IgD-negative memory B cell (primary cell): ENCODE measurements at regions not wholly inside any gene's neighbourhood (a gene's known extent, or its start where the extent isn't known, plus 50 kb on each side); places are given as distances from the start of the nearest gene placed in this dataset.
A peak's percentile ranks its signal among the peaks of the same experiment; 100 is the strongest.

ENCODE experiments used
- H3K27ac Mint-ChIP-seq, 3 donors: one replicate each; pipeline ENCODE4 v1.8.0; 2020 to 2022; ENCODE audit warnings: mild to moderate bottlenecking in 3 of 3, mixed read lengths in 3 of 3, moderate library complexity in 1 of 3
- H3K27me3 Mint-ChIP-seq: one replicate; pipeline ENCODE4 v1.8.0; 2021; ENCODE audit warnings: mixed read lengths
- H3K36me3 Mint-ChIP-seq: one replicate; pipeline ENCODE4 v1.8.0; 2020; ENCODE audit warnings: mild to moderate bottlenecking, mixed read lengths
- H3K4me1 Mint-ChIP-seq, 3 donors: one replicate each; pipeline ENCODE4 v1.8.0; 2020 to 2022; ENCODE audit warnings: mixed read lengths in 3 of 3, mild to moderate bottlenecking in 1 of 3
- H3K4me3 Mint-ChIP-seq, 4 donors: one replicate each; pipeline ENCODE4 v1.8.0; 2020 to 2022; ENCODE audit warnings: mild to moderate bottlenecking in 4 of 4, mixed read lengths in 4 of 4, moderate library complexity in 3 of 4
- H3K9me3 Mint-ChIP-seq, 3 donors: one replicate each; pipeline ENCODE4 v1.8.0; 2020 to 2021; ENCODE audit warnings: mixed read lengths in 3 of 3, mild to moderate bottlenecking in 1 of 3

- peaks cover 2% of the 10 kb centered on the region for H3K36me3 Mint-ChIP-seq
- no peak overlapping the region for H3K4me3 Mint-ChIP-seq
- peaks cover 0 to 1% (median 0%) of the 10 kb centered on the region in 3 donors for H3K4me1 Mint-ChIP-seq
- H3K27me3 Mint-ChIP-seq, result no peaks in the 10 kb centered on the region
- no peak overlapping the region for H3K27ac Mint-ChIP-seq
- H3K9me3 Mint-ChIP-seq, result no peaks in the 10 kb centered on the region
Observed at GRCh38 chr3:186487819-186488218, 56.4 kb downstream of the CRYGS start.

DNA sequence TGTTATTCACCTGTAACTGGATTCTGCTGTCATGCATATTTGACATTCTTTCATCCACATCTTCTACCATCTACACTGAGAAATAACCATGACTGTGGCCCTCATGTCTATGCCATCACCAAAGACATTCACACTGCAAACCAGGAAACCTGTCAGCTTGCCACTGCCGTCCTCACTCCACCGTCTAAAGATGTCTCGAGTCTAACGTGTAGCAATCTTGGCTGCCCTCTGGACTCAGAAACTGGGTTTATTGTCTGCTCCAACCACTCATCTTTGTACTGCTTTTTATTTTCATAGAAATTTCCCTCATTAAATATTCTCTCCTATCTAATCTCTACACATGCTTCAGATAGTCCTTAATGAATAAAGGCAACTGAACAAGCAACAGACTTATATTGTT, 57.1 kb downstream of the CRYGS start:
- H3K4me3 Mint-ChIP-seq, result no peak overlapping the region
- H3K4me1 Mint-ChIP-seq, result peaks cover 0 to 1% (median under 1%) of the 10 kb centered on the region in 3 donors
- no peaks in the 10 kb centered on the region for H3K27me3 Mint-ChIP-seq
- H3K9me3 Mint-ChIP-seq, result peaks cover 0 to 2% (median 0%) of the 10 kb centered on the region in 3 donors
- peaks cover 2% of the 10 kb centered on the region for H3K36me3 Mint-ChIP-seq
- no peak overlapping the region for H3K27ac Mint-ChIP-seq

GRCh38 chr3:186483611-186484340, 60.4 kb downstream of the CRYGS start:
- Mint-ChIP-seq H3K4me3 (no peak overlapping the region), H3K36me3 (no peaks in the 10 kb centered on the region), H3K4me1 (peaks cover 8 to 9% (median 9%) of the 10 kb centered on the region in 3 donors), H3K27ac (no peak overlapping the region), H3K9me3 (peaks cover 0 to 2% (median 0%) of the 10 kb centered on the region in 3 donors), H3K27me3 (no peaks in the 10 kb centered on the region)

DNA sequence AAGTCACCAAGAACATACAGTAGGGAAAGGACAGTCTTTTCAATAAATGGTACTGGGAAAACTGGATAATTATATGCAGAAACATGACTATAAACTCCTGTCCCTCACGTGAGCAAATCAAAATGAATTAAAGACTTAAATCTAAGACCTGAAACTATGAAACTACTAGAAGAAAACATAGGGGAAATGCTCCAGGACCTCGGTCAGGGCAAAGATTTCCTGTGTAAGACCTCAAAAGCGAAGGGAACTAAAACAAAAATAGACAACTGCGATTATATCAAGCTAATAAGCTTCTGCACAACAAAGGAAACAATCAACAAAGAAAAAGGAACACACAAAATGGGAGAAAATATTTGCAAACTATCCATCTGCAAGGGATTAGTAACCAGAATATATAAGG, 62.7 kb downstream of the CRYGS start:
- Mint-ChIP-seq H3K27ac (peak overlapping the region in 1 of 3 donors; percentile 61), H3K36me3 (no peaks in the 10 kb centered on the region), H3K4me3 (no peak overlapping the region), H3K4me1 (peaks cover 8 to 9% (median 9%) of the 10 kb centered on the region in 3 donors), H3K9me3 (peaks cover 0 to 2% (median 1%) of the 10 kb centered on the region in 3 donors), H3K27me3 (peaks cover 2% of the 10 kb centered on the region)

DNA sequence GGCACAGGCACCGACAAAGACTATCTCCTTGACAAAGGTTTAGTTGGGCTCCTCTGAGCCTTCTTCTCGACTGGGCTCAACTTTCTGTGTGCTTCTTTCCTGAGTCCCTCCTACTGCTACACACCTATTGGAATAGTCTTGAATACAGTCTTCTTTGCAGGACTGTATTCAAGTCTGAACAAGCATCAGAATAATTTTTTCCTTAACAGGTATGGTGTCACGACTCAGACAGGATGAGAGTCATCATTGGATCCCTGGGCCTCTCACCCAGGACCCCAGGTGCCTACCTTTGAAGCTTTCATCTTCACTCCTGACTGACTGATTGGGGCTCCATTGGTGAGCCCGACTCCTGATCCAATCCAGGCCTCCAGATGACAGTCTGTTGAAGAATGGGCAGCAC, 66.3 kb downstream of the CRYGS start:
- Mint-ChIP-seq H3K4me1 (peaks cover 8 to 9% (median 9%) of the 10 kb centered on the region in 3 donors), H3K27me3 (peaks cover 2% of the 10 kb centered on the region), H3K4me3 (no peak overlapping the region), H3K27ac (no peak overlapping the region), H3K36me3 (peaks cover 1% of the 10 kb centered on the region), H3K9me3 (peaks cover 0 to 2% (median 1%) of the 10 kb centered on the region in 3 donors)

DNA sequence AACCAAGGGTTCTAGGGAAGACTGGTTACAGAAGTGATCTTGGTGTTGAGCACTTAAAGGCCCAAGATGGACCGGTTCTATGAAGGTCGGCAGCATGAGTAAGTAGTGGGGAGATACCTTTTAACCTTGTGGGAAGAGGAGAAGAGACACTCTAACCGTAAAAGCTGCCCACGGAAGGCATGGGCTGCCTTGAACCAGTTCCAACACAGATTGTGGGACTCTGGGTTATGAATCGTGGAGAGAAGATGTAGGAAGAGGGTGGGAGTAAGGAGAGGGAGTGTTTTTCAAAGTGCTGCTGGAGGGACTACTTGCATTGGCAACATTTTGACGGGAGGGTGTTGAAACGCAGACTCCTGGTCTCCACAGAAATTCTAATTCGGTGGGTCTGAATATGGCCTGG, 67.1 kb downstream of the CRYGS start:
- Mint-ChIP-seq H3K36me3 (peaks cover 4% of the 10 kb centered on the region), H3K27ac (no peak overlapping the region), H3K4me3 (no peak overlapping the region), H3K27me3 (peaks cover 2% of the 10 kb centered on the region), H3K9me3 (peaks cover 0 to 1% (median 0%) of the 10 kb centered on the region in 3 donors), H3K4me1 (peaks cover 8 to 12% (median 9%) of the 10 kb centered on the region in 3 donors)

DNA sequence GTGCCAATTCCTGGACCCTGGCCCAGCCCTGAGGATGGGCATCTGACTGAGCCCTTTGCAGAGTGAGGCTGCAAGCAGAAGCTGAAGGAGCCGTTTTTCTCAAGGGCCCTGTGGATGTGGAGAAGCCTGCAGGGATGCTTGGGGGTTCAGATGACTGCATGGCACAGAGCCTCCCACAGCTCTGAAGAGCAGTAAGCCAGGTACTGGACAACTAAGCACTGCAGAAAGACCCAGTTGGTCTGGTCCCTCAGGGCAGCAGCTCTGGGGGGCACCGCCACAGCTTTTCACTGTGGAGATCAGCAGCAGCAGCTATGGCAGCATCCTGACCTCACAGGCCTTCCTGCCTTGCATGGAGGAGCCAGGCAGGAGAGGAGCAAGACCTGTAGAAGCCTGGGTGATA, 67.6 kb downstream of the CRYGS start:
- H3K27me3 Mint-ChIP-seq, result peaks cover 2% of the 10 kb centered on the region
- H3K4me1 Mint-ChIP-seq, result peaks cover 4 to 7% (median 4%) of the 10 kb centered on the region in 3 donors
- peaks cover 0 to 1% (median 0%) of the 10 kb centered on the region in 3 donors for H3K9me3 Mint-ChIP-seq
- no peak overlapping the region for H3K4me3 Mint-ChIP-seq
- peaks cover 4% of the 10 kb centered on the region for H3K36me3 Mint-ChIP-seq
- no peak overlapping the region for H3K27ac Mint-ChIP-seq

DNA sequence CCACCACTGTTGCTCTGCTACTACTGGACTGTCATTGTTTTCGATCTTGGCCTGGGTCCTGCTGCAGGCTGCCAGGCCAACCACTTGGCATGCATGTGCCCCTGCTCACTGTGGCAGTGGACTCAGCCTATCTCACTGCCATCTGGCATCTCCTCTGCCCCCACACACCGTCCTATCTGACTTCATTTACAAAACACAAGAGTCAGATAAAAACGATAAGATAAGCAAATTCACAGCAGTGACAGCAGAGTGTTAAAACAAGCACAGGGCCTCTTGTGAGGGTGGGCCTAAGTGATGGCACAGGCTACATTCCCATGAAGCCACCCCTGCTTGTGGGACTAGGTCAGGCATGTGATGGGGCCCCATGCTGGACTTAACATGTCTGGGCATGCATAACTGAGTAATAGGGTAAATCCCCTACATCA, 68.1 kb downstream of the CRYGS start:
- Mint-ChIP-seq H3K36me3 (peaks cover 4% of the 10 kb centered on the region), H3K27me3 (peaks cover 2% of the 10 kb centered on the region), H3K9me3 (peaks cover 0 to 1% (median 0%) of the 10 kb centered on the region in 3 donors), H3K27ac (no peak overlapping the region), H3K4me1 (peaks cover 0 to 3% (median 0%) of the 10 kb centered on the region in 3 donors), H3K4me3 (no peak overlapping the region)

DNA sequence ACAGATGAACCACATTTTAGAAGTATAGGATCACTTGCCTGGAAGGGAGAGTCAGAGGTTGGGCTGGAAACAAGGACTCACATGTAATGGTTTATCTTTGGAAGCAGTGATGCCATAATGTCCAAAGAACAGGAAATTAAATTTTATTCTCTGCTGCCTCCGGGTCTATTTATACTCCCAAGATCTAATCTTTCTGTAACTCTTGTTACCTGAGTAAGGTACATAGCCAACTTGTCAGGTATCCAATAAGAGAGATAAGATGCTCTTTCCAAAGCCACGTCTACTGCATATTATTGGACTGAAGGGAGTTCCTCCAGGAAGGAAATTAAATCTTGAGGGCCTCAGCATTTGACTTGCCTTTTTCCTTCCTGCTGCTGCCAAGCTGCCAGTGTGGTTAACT, 71.0 kb downstream of the CRYGS start:
- Mint-ChIP-seq H3K27ac (no peak overlapping the region), H3K4me3 (no peak overlapping the region), H3K4me1 (peaks cover 0 to 8% (median 4%) of the 10 kb centered on the region in 3 donors), H3K27me3 (no peaks in the 10 kb centered on the region), H3K36me3 (peaks cover 5% of the 10 kb centered on the region), H3K9me3 (no peaks in the 10 kb centered on the region)

DNA sequence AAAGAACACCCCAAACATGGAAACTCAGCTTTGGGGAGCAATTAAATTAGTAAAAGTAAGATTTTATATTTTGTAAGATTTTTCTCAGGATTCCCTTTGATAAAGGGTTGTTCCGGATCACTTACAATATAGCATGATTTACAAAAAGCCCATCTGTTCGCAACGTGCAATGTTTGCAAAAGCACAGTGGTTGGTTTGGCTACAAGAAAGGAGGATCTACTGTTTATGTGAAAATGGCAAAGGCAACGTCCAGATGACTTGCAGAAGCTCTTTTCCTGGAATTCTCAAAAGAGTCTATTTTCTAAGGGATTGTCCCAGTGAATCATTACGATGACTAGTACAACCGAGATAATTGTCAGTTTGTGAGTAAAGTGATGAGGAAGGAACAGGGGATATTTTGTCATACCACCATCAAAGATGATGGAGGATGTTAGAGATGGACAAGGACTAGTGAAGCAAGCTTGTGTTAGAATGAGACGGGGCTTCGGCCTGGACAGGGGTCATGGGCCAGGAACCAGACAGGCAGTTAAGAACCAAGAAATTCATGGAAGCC, 71.6 kb downstream of the CRYGS start:
- no peak overlapping the region for H3K27ac Mint-ChIP-seq
- no peaks in the 10 kb centered on the region for H3K9me3 Mint-ChIP-seq
- H3K4me3 Mint-ChIP-seq, result no peak overlapping the region
- H3K36me3 Mint-ChIP-seq, result peaks cover 5% of the 10 kb centered on the region
- peaks cover 0 to 8% (median 4%) of the 10 kb centered on the region in 3 donors for H3K4me1 Mint-ChIP-seq
- no peaks in the 10 kb centered on the region for H3K27me3 Mint-ChIP-seq

DNA sequence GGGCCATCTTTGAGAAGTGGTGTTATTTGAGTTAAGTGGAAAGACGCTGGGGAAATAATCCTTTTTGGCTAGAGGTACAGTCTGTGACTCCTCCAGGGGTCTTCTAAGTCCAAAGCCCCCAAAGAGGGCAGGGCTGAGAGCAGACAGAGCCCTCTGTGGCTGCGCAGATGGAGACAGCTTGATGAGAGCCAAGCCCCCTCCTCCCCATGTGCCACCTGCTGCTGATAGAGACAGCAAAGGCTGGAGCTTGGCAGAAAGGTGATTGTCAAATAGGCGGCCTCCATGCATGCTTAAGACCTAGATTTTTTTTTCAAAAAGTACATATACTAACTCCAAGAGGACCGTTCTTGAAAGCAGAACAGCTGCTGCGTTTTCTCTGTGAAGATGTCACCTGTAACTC, 72.4 kb downstream of the CRYGS start:
- H3K27me3 Mint-ChIP-seq, result no peaks in the 10 kb centered on the region
- H3K4me3 Mint-ChIP-seq, result no peak overlapping the region
- H3K9me3 Mint-ChIP-seq, result no peaks in the 10 kb centered on the region
- peaks cover 5% of the 10 kb centered on the region for H3K36me3 Mint-ChIP-seq
- H3K27ac Mint-ChIP-seq, result no peak overlapping the region
- H3K4me1 Mint-ChIP-seq, result peaks cover 0 to 8% (median 4%) of the 10 kb centered on the region in 3 donors

DNA sequence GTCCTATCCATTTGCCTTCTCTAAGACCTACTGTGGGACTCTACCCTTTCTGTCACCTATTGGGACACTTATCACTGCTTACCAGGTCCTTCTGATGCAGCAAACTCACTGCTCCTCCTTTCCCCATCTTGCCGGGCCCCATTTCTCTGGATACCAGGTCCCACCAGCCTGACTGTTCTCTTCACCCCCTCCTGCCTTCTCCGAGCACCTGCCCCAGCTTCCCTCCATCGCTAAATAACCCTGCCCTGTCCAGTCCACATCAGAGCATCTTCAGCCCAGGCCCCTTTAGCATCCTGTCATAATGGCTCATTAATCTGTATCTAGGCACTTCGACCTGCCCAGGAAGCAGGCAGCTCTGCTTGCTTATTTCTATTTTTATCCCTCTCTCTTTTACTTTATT, 74.7 kb downstream of the CRYGS start:
- no peak overlapping the region for H3K27ac Mint-ChIP-seq

GRCh38 chr3:186467969-186468368, 76.2 kb downstream of the CRYGS start:
- no peak overlapping the region for H3K27ac Mint-ChIP-seq
- H3K4me3 Mint-ChIP-seq, result no peak overlapping the region
- peaks cover 0 to 8% (median 4%) of the 10 kb centered on the region in 3 donors for H3K4me1 Mint-ChIP-seq
- peaks cover 5% of the 10 kb centered on the region for H3K36me3 Mint-ChIP-seq
- H3K9me3 Mint-ChIP-seq, result no peaks in the 10 kb centered on the region
- no peaks in the 10 kb centered on the region for H3K27me3 Mint-ChIP-seq

More for the DNA sequence above, 74.7 kb downstream of the CRYGS start:
- Mint-ChIP-seq H3K27me3 (no peaks in the 10 kb centered on the region), H3K4me3 (no peak overlapping the region), H3K4me1 (peaks cover 0 to 8% (median 4%) of the 10 kb centered on the region in 3 donors), H3K36me3 (peaks cover 5% of the 10 kb centered on the region), H3K9me3 (no peaks in the 10 kb centered on the region)

GRCh38 chr3:186466391-186466974, 77.7 kb downstream of the CRYGS start:
- Mint-ChIP-seq H3K36me3 (peaks cover 1% of the 10 kb centered on the region), H3K27me3 (no peaks in the 10 kb centered on the region), H3K4me1 (peaks cover 0 to 6% (median 4%) of the 10 kb centered on the region in 3 donors), H3K9me3 (no peaks in the 10 kb centered on the region), H3K4me3 (no peak overlapping the region), H3K27ac (no peak overlapping the region)

GRCh38 chr3:186465508-186465907, 78.7 kb downstream of the CRYGS start:
- peaks cover 3% of the 10 kb centered on the region for H3K36me3 Mint-ChIP-seq
- H3K27me3 Mint-ChIP-seq, result no peaks in the 10 kb centered on the region
- H3K4me1 Mint-ChIP-seq, result peaks cover 0 to 6% (median 4%) of the 10 kb centered on the region in 3 donors
- no peak overlapping the region for H3K27ac Mint-ChIP-seq
- no peaks in the 10 kb centered on the region for H3K9me3 Mint-ChIP-seq
- no peak overlapping the region for H3K4me3 Mint-ChIP-seq
